A204.1 (cell line): ENCODE measurements at regions not wholly inside any gene's neighbourhood (a gene's known extent, or its start where the extent isn't known, plus 50 kb on each side); places are given as distances from the start of the nearest gene placed in this dataset.

ENCODE experiments used
- FAIRE-seq: peaks from 2 replicates; lab custom pipeline; 2012; peaks lifted over from hg19 to GRCh38; lab: Jason Lieb, UNC

DNA sequence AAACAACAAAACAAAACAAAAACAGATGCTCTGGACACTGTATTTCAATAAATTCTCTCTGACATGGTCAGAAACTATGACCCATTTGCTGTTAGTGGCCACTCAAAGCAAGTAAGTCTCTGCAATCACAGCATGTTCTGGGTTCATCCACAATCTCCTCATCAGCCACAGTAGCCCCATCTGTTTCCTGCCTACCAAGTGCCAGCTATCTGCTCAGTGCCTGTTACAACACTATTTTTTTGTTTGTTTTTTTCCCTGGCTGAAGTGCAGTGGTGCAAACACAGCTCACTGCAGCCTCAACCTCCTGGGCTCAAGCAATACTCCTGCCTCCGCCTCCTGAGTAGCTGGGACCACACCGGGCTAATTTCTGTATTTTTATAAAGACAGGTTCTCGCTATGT lies 137.9 kb downstream of the SOX9 start:
- no peak for FAIRE-seq

DNA sequence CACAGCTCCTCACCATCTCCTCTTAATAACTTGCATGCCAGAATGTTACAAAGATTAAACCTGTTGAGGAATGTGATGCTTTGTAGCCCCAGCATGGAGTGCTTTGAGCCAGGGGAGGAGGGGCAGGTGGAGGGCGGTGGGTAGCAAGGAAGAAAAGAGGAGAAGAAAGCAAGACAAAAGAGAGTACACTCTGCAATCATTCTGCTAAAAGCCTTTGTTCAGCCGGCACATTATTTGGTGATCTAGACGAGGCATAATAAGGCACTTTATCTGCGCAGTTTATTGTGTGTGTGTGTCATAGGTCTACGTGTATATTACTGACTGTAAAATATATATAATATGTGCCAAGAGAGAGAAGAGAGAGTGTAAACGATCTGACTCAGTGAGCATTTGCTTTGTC lies 139.1 kb downstream of the SOX9 start:
- no peak for FAIRE-seq

DNA sequence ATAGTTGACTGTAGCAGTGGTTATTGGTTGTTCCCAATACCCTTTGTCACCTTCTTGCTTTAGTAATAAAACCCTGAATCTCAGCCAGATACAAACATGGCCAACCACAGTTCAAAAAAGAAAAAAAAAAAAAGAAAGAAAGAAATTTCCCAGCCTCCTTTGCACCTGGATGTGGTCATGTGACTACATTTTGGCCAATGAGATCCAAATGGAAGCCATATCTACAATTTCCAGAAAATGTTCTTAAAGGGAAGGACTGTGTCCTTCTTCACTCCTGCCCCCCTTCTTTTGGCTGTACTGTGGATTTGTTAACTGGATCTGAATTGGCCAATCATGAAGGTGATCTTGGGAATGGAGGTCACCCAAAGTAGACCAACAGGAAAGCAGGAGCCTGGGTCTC lies 141.9 kb downstream of the SOX9 start:
- no peak for FAIRE-seq

DNA sequence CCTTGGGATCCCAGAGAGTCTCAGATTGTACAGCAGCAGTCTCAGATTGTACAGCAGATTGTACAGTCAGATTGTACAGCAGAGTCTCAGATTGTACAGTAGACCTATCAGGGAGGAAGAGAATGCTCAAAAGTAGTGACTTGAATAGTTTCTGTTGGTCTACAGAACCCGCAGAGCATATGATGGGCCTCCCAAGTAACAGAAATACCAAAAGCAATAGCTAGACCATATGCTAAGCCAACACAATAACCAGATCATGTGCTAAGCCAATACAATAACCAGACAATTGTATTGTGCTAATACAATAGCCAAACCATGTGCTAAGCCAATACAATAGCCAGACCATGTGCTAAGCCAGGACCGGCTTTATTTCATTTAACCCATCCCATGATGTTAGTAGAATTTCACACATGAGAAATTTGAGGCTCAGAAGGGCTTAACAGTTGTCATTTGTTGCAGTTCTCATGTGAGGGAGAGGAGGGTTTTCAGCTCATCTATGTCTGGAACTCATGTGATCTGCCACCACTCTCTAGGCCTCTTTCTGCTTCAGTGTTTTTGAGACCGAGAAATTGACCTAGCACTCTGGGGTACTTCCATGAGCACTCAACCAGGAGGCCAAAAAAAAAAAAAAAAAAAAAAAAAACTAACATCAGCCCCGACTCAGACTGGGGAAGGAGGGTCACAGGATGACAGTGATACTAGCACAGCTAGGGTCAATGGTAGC lies 144.0 kb downstream of the SOX9 start:
- FAIRE-seq = no peak

DNA sequence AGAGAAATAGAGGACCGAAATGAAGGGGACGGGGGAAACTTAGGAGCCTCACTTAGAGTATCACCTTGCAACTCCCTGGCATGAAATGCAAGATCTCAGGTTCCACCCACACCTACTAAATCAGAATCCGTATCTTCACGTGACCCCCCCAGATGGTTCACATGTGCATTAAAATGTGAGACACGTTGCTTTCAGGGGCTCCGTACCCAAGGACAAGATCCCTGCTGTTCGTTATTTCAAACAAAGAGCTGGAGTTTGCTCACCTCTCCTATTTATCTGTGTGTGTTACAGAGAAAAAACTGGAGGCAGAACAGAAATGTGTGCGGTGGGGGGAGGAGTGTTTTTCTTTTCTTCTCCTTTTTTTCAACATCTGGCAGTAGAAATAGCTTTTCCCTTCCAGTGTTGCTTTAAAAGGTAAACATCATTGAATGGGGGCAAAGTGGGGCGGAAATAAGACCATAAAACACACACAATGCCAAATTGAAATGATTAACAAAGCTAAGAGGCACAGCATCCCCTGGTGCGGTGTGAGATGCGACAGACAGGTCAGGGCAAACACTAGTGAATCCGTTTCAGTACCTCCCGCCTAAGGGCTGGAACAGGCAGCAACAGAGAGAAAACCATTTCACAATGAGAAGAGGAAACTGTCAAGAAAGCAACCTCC lies 145.4 kb downstream of the SOX9 start:
- no peak for FAIRE-seq

GRCh38 chr17:72267601-72268000 lies 146.8 kb downstream of the SOX9 start:
- FAIRE-seq = no peak

DNA sequence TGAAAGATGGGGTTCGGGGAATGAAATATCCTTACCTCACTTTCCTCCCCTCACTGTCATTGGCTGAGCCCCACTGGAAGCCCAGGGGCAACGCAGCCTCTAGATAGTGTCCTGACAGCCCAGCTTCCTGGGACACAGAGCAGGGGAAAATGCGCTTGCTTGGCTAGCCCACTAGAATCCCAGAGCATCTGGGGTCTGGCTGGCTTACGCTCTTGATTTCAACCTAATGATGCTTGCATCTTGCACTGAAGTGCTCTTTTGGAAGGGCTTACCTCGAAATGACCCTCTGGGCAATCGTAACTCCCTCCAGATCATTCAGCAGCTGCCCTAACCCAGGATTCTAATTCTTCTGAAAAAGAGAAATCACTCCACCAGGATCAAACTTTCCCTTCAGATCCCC lies 147.6 kb downstream of the SOX9 start:
- FAIRE-seq = no peak

DNA sequence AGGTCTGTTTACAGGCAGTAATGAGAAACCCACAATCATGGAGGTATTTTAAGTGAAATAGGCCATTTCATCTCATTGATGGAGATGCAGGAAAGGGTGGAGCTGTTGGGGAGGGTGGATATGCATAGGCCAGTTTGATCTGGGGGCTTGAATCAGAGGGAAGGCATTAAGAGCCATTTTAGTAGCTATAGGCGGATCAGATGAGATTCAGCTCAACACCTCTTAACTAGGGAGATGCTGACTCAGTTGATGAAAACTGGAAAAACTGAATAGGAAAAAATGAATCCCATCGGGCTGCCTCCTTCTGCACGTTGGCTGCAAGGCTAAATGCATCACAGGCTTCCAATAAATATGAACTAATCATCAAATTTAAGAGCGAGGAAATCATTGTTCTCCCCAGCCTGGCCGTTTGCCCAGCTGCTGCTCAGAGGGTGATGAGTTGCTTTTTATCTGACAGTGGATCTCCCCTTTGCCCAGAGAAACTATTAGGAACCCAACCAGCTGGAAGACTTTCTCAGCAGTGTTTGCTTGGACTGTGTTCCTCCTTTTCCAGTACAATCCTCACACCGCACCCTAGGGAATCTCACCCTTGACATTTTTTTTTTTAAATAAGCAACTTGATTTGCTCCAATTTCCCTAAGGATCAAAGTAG lies 149.6 kb downstream of the SOX9 start:
- no peak for FAIRE-seq

- no peak for FAIRE-seq
Observed at GRCh38 chr17:72271603-72272002, 150.8 kb downstream of the SOX9 start.

DNA sequence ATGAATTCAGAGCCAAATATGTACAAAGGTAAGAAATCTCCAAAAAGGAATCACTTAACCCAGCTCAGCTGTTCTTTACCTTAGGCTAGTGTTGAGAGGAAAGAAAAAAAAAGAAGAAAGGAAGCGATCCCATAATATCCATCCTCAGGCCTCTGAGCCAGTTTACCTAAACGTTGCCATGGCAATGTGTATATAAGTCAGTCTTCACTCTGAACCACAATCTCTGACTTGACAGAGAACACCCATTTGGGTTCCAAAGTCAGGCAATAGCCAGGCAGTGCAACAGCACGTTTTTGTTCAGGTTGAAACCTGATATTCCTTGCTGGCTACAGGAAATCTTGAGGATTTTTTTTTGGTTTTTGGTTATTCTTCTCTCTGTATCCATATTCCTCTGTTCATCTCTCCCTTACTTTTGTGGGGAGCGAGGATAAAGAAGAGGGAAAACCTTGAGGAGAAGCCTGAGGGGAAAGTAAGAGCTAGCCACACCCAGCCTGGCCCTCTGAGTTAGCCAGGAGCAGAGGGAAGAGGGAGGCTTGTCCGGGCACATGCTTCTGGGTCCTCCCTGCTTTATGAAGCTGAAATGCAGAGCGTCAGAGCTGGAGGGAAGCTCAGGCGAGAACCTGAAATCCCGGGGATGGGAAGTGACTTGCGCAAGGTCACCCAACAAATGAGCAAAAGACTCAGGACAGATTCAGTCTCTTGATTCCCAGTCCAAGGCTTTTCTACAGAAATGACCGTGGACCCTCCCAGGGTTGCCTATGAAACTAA lies 152.7 kb downstream of the SOX9 start:
- no peak for FAIRE-seq

- FAIRE-seq = no peak
Observed at GRCh38 chr17:72274614-72275013, 153.8 kb downstream of the SOX9 start.

DNA sequence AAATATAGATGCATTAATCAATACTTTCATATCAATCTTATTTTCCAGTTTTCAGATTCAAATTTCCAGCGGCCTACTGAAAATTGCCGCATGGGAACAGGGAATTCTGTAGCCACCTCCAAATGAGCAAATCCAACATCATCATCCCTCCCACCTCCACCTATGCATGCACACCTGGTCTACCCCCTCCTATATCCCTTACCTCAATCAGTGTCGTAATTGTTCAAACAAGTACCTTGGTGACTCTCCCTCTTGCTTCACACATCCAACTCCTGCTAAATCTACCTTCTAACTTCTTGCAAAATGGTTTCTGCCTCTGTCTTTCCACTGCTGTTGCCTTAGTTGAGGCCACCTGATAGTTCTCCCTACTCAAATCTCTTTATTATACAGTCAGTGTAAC lies 160.1 kb downstream of the SOX9 start:
- no peak for FAIRE-seq

DNA sequence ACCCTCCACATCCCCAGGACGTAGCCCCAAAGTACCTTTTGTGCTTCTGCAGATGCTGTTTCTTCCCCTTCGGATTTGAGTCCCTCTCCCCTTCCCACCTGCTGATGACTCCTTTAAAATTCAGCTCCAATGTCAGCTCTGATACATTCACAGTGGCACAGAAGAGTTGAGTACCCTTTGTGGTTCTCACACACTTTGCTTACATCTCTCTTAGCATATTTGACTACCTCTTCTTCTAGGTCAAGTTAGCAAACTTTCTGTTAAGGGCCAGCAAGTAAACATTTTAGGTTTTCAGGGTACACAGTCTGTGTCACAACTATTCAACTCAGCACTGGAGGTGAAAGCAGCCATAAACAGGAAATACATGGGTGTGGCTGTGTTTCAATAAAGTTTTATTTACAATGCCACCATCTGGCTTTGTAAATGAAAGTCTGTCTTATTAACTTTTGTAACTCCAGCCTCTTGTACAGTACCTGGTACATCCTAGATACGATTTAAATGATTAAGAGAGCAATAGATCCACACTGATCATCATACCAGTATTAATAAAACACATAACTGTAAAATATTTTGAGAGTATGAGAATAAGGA lies 161.7 kb downstream of the SOX9 start:
- no peak for FAIRE-seq

DNA sequence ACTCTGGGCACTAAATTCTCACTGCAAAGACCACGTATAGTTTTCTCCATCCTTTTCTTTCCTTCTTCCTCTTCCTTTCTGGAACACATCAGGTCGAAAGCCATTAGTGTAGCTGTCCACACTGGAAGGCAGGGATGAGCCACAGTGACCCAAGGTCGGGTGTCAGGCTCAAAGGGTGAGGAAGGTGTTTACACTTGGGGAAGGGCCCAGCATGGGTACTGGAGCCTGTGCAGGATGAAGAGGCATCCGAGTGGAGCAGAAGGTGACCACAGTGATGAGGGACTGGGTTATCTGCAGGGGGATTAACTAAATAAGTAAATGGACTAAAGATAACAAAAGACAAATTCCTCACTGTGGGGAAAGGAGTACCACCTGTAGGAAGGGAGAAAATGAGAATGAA lies 164.0 kb downstream of the SOX9 start:
- no peak for FAIRE-seq

DNA sequence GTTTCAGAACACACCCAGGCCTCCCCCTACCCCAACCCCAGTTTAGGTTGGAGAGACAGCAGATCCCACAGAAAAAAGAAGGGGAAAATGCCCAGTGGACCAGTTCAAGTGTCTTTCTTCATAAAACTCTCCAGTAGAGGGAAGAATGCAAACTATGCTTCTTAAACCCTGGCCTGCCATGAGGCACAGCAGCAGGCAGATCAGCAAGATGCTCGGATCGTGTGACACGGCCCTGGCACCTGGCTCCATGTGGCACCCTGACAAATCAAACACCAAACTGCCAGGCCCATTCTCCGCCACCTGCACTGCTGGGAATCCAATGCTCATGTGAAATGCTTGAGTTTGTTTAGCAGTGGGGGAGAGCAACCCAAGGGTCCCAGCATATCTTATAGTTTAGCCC lies 166.8 kb downstream of the SOX9 start:
- FAIRE-seq = no peak

DNA sequence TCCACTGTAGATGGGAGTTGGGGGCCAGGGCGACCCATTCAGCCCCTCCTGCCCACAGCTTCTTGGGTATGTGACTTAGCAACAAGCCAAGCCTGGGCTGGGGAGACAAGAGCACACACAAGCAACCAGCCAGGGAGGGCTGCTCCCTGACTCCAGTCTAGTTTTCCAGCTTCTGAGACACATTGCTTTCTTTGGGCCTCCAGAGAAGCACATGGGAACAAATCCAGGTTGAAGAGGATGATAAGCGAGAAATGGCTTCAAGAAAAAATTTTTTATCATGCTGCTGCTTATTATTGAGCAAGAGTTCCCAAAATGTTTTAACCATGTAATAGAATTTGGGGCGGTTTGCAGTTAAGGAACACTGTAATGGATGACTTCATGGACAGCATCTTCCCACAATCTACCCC lies 173.7 kb downstream of the SOX9 start:
- no peak for FAIRE-seq

DNA sequence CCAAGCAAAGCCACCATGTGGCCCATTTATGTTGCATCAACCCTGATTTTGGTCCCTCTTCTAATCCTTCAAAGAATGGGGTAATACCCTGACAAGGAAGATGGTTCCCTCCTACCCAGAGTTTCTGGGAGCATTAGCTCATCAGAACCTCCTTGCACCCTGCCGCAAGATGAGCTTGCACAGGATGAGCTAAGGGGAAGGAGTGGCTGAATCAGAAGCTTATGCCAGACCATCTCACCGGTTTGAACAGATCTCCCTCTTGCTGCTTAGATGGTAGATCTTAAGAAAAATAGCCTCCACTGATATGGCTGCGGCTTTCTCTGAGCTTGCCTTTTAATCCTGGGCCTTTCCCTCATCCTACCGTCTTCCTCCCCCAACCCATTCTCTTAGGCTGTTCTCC lies 175.1 kb downstream of the SOX9 start:
- no peak for FAIRE-seq

DNA sequence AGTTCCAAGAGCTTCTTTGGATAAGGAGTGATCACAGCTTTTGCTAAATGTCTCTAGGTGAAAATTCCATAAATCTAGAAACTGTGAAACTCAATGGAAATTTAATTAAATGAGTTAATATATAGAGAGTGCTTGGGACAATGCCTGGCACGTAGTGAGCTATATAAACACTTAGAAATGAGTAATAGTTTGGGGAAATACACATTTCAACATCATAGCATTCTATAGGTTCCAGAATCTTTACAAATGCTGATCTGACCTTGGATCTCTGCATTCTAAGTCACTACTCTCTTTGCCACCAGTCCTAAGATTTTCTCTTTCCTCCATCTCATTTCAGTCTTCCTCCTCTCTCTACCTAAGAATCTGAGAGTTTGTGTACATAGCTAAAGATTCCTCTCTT lies 175.6 kb downstream of the SOX9 start:
- no peak for FAIRE-seq

DNA sequence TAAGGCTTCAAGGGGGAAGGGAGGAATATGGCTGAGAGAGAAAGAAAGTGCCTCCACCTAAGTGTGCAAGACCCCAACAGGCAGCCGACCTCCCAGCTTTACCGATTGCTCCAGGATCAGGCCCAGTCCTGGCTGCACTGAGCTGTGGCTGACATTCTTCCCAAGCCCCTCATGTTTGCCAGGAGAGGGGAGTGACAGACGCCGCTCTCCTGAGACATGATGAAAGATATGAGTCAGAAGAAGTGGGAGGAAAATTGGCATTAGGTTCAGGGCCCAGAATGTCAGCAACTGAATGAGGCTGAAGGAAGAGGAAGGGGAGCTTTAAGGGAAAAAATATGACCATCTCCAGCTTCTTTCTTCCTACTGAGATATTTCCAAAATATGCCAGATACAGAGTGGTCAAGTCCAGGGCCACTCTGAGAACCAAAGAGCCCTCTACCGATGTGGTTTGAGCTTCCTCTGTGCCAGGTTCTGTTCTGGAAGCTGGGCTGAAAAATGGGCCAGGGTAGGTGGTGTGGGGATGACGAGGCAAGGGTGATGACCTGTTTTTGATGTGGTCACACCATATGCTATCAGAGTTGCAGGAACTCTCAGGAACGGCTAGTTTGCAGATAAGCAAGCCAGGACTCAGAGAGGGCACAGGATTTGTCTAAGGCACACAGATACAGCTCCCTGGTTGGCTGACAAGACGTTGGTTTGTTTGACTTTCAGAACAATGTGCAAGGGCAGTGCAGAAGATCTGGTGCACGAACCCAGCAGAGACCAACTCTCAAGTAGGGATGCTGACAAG lies 176.7 kb downstream of the SOX9 start:
- no peak for FAIRE-seq

GRCh38 chr17:72299100-72299499 lies 178.3 kb downstream of the SOX9 start:
- FAIRE-seq = no peak

- no peak for FAIRE-seq
Observed at GRCh38 chr17:72299592-72299991, 178.8 kb downstream of the SOX9 start.

DNA sequence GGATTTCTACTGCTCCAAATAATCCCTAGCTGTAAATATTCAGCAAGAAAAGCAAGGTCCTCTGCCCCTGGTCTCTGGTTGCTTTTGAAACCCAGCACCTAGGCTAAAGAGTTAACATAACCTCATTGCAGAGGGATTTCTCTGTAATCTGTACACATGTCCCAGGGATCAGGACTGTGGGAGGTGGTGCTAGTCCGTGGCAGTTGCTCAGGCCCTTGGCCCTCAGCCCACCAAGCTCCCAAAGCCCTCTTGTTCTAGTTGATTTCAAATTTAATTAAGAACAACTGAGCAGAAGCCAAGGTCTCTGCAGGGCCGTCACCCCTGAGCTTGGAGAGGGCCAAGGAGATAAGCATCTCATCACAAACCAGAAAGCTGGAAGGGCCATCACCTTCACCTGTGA lies 181.1 kb downstream of the SOX9 start:
- FAIRE-seq = no peak
